ENCODE measurements at regions not wholly inside any gene's neighbourhood (a gene's known extent, or its start where the extent isn't known, plus 50 kb on each side); places are given as distances from the start of the nearest gene placed in this dataset.

GRCh38 chr2:60400462-60401246 is 152.8 kb downstream of the BCL11A start:
- peak overlapping the region; percentile 9; the same call in 1 of the 2 replicates for H3K27ac ChIP-seq (ENCODE audit: low read length)
- H3K79me2 ChIP-seq (ENCODE audit: insufficient read depth, low read length): no peaks in the 10 kb centered on the region
- TF ChIP-seq CTCF (IDR thresholded peaks at IDR 0.05; ENCODE audit: borderline replicate concordance, extremely low read depth, low read length, poor library complexity, severe bottlenecking) (no peak), EZH2 (IDR thresholded peaks at IDR 0.05; ENCODE audit: borderline replicate concordance, low read depth, low read length, severe bottlenecking) (no peak)
- H3K4me3 ChIP-seq (ENCODE audit: low read depth in 1 of 2, low read length in 2 of 2): no peak overlapping the region
- H3K27me3 ChIP-seq (ENCODE audit: insufficient read depth, low read length, poor library complexity): no peaks in the 10 kb centered on the region
- peak; percentile 57 for ATAC-seq (ENCODE audit: insufficient read depth, low read depth)
- no peaks in the 10 kb centered on the region for H3K36me3 ChIP-seq (ENCODE audit: insufficient read depth, low read length)
- no peak overlapping the region for H3K4me2 ChIP-seq (ENCODE audit: insufficient read depth, low read length)
- H4K20me1 ChIP-seq (ENCODE audit: insufficient read depth, low read length): no peaks in the 10 kb centered on the region
- peak overlapping the region; percentile 11 for H2AFZ ChIP-seq (ENCODE audit: low read depth, low read length)
- H3K4me1 ChIP-seq (ENCODE audit: insufficient read depth, low read length): peaks cover 17% of the 10 kb centered on the region
- H3K9me3 ChIP-seq (ENCODE audit: insufficient read depth, low read length, severe bottlenecking): no peaks in the 10 kb centered on the region
- DNase-seq: peak; percentile 31
- no peak overlapping the region for H3K9ac ChIP-seq (ENCODE audit: low read depth, low read length)

DNA sequence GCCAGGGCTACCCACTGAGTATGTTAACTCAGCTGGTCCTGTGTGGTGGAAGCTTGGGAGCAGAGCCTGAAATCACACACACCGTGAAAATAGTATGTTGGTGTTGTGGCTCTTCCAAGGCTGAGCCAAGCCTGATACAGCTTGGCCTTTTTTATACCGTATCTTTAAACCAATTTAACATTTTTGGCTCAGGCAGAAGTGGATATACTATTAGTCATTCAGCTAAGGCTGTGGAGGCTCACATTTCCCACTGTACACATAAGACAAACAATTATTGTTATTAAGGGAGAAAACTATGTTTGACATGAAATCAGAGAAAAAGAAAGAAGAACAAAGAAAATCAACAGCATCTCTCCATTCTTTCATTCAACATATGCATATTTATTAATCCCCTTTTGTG is 159.0 kb downstream of the BCL11A start:
- peaks cover 6% of the 10 kb centered on the region for H3K4me1 ChIP-seq (ENCODE audit: insufficient read depth, low read length)
- H2AFZ ChIP-seq (ENCODE audit: low read depth, low read length): no peak overlapping the region
- H4K20me1 ChIP-seq (ENCODE audit: insufficient read depth, low read length): no peaks in the 10 kb centered on the region
- TF ChIP-seq EZH2 (IDR thresholded peaks at IDR 0.05; ENCODE audit: borderline replicate concordance, low read depth, low read length, severe bottlenecking): no peak
- TF ChIP-seq CTCF (IDR thresholded peaks at IDR 0.05; ENCODE audit: borderline replicate concordance, extremely low read depth, low read length, poor library complexity, severe bottlenecking): no peak
- no peak for DNase-seq
- no peak overlapping the region for H3K27ac ChIP-seq (ENCODE audit: low read length)
- H3K79me2 ChIP-seq (ENCODE audit: insufficient read depth, low read length): no peaks in the 10 kb centered on the region
- H3K9ac ChIP-seq (ENCODE audit: low read depth, low read length): no peak overlapping the region
- no peaks in the 10 kb centered on the region for H3K9me3 ChIP-seq (ENCODE audit: insufficient read depth, low read length, severe bottlenecking)
- no peak overlapping the region for H3K4me3 ChIP-seq (ENCODE audit: low read depth in 1 of 2, low read length in 2 of 2)
- no peak for ATAC-seq (ENCODE audit: insufficient read depth, low read depth)
- H3K36me3 ChIP-seq (ENCODE audit: insufficient read depth, low read length): no peaks in the 10 kb centered on the region
- H3K27me3 ChIP-seq (ENCODE audit: insufficient read depth, low read length, poor library complexity): no peaks in the 10 kb centered on the region
- H3K4me2 ChIP-seq (ENCODE audit: insufficient read depth, low read length): no peak overlapping the region

DNA sequence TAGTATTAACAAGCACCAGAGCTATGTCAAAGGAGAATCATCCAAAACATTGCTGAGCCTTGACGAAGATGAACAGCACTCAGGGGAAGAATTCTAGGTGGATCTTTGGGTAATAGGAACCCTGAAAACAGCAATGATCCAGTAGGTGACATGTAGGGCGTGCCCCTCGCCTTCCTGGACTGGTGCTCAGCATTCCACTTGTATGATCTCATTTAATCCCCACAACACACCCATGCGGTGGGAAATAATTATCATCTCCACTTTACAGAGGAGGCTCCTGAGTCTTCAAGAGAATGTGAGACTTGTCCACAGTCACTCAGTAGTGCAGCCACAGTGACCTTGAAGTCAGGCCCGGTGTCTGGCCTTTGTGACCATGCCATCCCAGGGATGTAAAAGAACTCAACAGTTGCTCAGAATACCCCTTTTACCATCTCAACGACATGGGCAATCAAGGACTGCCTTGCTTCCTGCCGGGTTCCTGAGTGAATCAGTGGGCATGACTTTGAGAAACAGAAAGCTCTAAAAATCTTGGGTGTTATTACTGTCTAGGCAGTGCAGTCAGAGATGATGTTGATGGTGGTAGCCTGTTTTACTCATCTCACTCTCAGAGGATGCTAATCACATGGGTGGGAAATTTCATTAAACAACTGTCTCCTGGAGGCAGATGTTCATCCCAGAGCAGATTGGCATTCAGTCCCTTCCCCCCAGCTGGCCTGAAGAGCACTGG is 161.6 kb downstream of the BCL11A start:
- DNase-seq: no peak
- no peaks in the 10 kb centered on the region for H3K9me3 ChIP-seq (ENCODE audit: insufficient read depth, low read length, severe bottlenecking)
- no peaks in the 10 kb centered on the region for H4K20me1 ChIP-seq (ENCODE audit: insufficient read depth, low read length)
- no peak overlapping the region for H3K4me2 ChIP-seq (ENCODE audit: insufficient read depth, low read length)
- H3K27me3 ChIP-seq (ENCODE audit: insufficient read depth, low read length, poor library complexity): no peaks in the 10 kb centered on the region
- H2AFZ ChIP-seq (ENCODE audit: low read depth, low read length): no peak overlapping the region
- H3K4me3 ChIP-seq (ENCODE audit: low read depth in 1 of 2, low read length in 2 of 2): no peak overlapping the region
- ATAC-seq (ENCODE audit: insufficient read depth, low read depth): no peak
- TF ChIP-seq EZH2 (IDR thresholded peaks at IDR 0.05; ENCODE audit: borderline replicate concordance, low read depth, low read length, severe bottlenecking): no peak
- no peak for TF ChIP-seq CTCF (IDR thresholded peaks at IDR 0.05; ENCODE audit: borderline replicate concordance, extremely low read depth, low read length, poor library complexity, severe bottlenecking)
- no peak overlapping the region for H3K9ac ChIP-seq (ENCODE audit: low read depth, low read length)
- H3K79me2 ChIP-seq (ENCODE audit: insufficient read depth, low read length): no peaks in the 10 kb centered on the region
- H3K27ac ChIP-seq (ENCODE audit: low read length): no peak overlapping the region
- H3K4me1 ChIP-seq (ENCODE audit: insufficient read depth, low read length): peaks cover 6% of the 10 kb centered on the region
- H3K36me3 ChIP-seq (ENCODE audit: insufficient read depth, low read length): no peaks in the 10 kb centered on the region
